Activated naive CD4-positive, alpha-beta T cell treated with anti-CD3 and anti-CD28 coated beads, Interleukin-2, amount 50 U/mL, for 72 hours (primary cell): ENCODE measurements at regions not wholly inside any gene's neighbourhood (a gene's known extent, or its start where the extent isn't known, plus 50 kb on each side); places are given as distances from the start of the nearest gene placed in this dataset.
"Not testable (repeated sequence)": the region's sequence is repeated elsewhere in the genome, so short reads cannot be mapped to it uniquely, and the experiment has no call there.

Experiments used
- ATAC-seq, 2 donors: fragments of 150-1000 bp; cut with Tn5 transposase; 2 replicates each; pipeline ENCODE4 v1.10.0; 2021; ENCODE audit warnings: mild to moderate bottlenecking in 2 of 2, moderate library complexity in 2 of 2
- DNase-seq, 2 donors: peaks; one replicate each; pipeline ENCODE4 v3.0.0; 2021 to 2022; ENCODE audit warnings: low spot score in 2 of 2
- H3K27ac Mint-ChIP-seq, 2 donors: one replicate each; pipeline ENCODE4 v1.8.0; 2022; ENCODE audit warnings: mild to moderate bottlenecking in 2 of 2, mixed read lengths in 2 of 2
- H3K36me3 Mint-ChIP-seq, 2 donors: one replicate each; pipeline ENCODE4 v1.8.0; 2022; ENCODE audit warnings: mixed read lengths in 2 of 2
- H3K9me3 Mint-ChIP-seq, 2 donors: one replicate each; pipeline ENCODE4 v1.8.0; 2022; ENCODE audit warnings: mixed read lengths in 2 of 2

DNA sequence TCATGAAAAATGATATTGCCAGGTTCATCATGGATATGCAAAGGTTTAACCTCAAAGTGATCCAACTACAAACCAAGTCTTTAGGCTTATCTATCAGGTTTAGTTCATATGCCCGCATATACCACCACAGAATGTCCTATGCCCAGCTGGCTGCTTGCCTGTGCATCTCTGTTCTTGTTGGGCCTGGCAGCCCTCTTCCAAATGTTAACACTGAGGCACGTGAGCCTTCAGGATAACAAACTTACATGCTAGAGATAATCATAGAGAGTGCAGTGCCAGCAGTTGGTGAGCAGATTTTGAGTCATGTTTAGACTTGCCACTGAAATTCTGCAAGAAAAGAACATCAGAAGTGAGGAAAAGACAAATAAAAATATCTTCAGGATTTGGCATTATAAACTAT lies 607.9 kb upstream of the TMPRSS15 start:
- Mint-ChIP-seq H3K27ac (no peak overlapping the region), H3K9me3 (peaks cover 5 to 17% of the 10 kb centered on the region in 2 donors), H3K36me3 (no peaks in the 10 kb centered on the region)
- ATAC-seq (no peak), DNase-seq (no peak)

DNA sequence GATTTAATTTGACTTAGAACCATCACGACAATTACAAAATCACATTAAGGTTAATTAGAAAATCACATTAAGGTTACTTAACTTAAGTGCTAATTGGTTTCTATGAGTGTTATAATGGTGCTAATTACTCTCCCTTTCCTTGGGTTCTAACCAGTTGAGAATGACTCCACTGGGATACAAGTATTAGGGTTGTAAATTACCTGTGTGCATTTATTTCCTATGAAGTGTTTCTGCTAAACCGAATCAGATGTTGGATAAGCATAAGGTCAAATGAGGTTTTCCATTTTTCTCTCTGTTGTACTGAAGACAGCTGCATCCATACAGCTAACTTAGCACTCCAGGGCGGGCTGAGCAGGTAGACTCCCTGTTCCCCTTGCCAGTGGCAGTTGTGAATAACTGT lies 610.3 kb upstream of the TMPRSS15 start:
- H3K36me3 Mint-ChIP-seq = no peaks in the 10 kb centered on the region
- H3K27ac Mint-ChIP-seq = no peak overlapping the region
- DNase-seq = no peak
- no peak for ATAC-seq
- H3K9me3 Mint-ChIP-seq = peaks cover 0 to 9% of the 10 kb centered on the region in 2 donors

DNA sequence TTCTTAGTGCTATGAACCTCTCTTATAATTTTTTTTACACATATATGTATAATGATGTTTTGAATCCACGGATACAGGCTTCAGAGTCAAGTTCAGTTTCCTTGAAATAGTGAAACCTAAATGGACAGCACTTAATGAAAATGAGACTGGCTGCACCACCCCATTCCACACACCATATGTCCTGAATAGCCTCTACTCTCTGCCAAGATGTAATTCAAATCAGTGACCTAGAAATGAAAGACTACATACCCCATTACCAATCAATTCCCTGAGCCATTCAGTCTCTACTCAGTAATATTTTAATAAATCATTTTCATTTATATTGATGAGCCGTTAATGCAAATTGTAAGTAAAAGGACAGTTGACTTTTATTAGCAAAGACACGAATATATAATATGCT lies 614.9 kb upstream of the TMPRSS15 start:
- no peak for DNase-seq

DNA sequence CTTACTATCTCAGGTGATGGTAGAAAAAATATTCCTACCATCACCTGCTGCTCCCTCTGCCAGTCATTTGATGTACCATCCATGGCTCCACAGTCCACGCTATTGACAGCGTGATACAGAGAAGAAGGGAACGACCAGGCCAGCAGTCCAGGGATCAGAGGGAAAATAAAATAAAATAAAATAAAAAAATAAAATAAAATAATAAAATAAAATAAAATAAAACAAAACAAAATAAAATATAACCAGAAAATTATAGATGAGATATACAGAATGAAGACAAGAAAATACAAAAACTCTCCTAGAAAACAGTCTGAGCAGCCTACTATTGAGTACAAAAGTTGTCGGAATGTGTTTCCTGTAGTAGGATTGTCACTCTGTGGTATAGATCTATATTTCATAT lies 619.4 kb upstream of the TMPRSS15 start:
- Mint-ChIP-seq H3K36me3 (no peaks in the 10 kb centered on the region), H3K9me3 (peaks cover 0 to 10% of the 10 kb centered on the region in 2 donors), H3K27ac (no peak overlapping the region)
- DNase-seq = no peak
- no peak for ATAC-seq

More for the DNA sequence above, 614.9 kb upstream of the TMPRSS15 start:
- Mint-ChIP-seq H3K27ac (no peak overlapping the region), H3K9me3 (peaks cover 0 to 7% of the 10 kb centered on the region in 2 donors), H3K36me3 (no peaks in the 10 kb centered on the region)
- no peak for ATAC-seq

DNA sequence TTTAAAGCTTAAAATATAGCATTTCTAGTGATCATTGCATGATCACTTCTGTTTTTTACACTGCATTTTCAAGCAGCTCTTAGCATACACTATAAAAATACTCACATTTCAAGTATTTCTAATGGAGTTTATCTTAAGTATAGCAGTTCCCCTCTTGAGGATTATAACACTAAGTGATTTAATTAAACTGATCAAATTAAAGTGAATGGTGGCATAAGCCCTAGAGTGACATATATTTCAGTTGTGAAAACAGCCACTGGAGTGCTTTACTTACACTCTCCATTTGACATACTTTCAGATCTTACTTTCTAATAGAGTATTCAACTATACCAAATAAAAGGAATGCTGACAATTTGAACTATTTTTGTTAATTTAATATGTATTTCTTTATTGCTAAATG lies 623.3 kb upstream of the TMPRSS15 start:
- Mint-ChIP-seq H3K9me3 (peaks cover 7 to 15% of the 10 kb centered on the region in 2 donors), H3K36me3 (no peaks in the 10 kb centered on the region), H3K27ac (no peak overlapping the region)
- ATAC-seq = no peak
- DNase-seq = no peak

DNA sequence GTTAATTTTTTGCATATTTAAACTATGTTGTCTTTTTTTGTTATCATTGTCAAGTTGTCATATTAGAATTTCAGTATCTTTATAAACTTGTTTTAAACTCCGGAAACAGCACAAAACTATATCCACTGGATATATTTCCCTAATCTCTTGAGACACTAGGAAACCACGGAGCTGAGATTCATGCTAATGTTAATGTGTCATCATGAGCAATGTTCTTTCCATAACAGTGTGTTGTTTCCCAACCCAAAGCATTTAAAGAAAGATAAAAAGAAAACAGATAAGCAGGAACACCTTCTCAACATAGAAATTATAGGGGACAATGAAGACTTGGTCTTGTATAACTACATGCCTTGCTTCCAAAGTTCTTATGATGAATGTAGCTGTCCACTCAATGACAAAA lies 626.2 kb upstream of the TMPRSS15 start:
- Mint-ChIP-seq H3K36me3 (no peaks in the 10 kb centered on the region), H3K9me3 (peaks cover 19 to 27% of the 10 kb centered on the region in 2 donors), H3K27ac (no peak overlapping the region)
- ATAC-seq (no peak), DNase-seq (no peak)

DNA sequence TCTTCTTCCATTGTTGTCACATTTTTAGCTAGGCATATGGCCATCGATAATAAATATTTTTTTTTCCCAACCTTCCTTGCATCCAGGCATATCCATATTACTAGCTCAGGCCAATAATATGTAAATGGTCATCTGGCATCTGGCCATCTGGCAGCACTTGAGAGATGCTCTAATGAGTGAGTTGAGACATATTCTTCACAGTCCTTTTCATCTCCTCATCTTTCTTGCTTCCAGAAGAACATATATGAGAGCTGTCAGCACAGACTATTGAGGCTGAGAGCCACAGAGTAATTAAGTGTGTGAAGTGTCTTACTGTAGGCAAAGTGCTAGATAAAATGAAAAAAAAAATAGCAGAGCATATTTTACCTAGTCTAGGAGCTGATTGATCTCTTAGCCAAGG lies 628.4 kb upstream of the TMPRSS15 start:
- no peak for ATAC-seq
- Mint-ChIP-seq H3K9me3 (peaks cover 21 to 25% of the 10 kb centered on the region in 2 donors), H3K27ac (no peak overlapping the region), H3K36me3 (no peaks in the 10 kb centered on the region)
- no peak for DNase-seq

DNA sequence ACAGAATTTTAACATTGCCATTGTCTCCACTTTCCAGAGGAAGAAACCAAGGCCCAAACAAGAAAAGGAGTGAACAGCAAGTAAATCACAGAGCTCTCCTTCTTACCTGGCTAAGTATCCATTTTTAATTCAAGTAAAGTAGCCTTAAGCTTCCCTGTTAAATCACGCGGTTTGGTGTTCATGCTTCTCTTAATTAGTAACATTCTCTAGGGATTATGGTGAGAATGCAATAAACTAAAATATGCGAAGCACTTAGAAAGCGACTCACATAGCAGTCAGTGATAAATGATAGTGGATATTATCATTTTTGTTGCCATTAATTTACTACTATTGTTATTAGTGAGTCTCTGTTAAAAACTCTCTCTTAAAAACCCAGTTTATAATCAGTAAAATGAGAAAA lies 630.5 kb upstream of the TMPRSS15 start:
- no peak for ATAC-seq
- H3K9me3 Mint-ChIP-seq = peaks cover 21 to 26% of the 10 kb centered on the region in 2 donors
- no peak overlapping the region for H3K27ac Mint-ChIP-seq
- no peak for DNase-seq
- no peaks in the 10 kb centered on the region for H3K36me3 Mint-ChIP-seq

DNA sequence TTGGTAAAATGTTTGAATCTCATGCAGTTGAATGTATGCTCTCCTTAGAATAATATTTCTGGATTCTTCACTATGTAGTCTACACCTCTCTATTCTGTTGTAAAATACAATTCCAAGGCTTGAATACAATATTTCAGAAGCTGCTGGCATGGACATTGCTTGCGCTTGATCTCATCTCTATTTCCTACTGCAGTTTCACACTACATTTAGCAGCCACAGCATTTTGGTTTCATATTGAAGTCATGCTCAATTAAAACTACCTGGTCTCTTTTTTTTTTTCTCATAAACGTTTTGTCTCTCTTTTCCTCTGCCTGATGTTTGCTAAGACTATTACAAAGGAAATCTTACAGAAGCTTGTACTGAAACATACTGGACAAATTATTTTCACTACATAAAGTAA lies 631.0 kb upstream of the TMPRSS15 start:
- Mint-ChIP-seq H3K27ac (no peak overlapping the region), H3K9me3 (peaks cover 16 to 23% of the 10 kb centered on the region in 2 donors), H3K36me3 (no peaks in the 10 kb centered on the region)
- DNase-seq = no peak
- ATAC-seq = no peak

DNA sequence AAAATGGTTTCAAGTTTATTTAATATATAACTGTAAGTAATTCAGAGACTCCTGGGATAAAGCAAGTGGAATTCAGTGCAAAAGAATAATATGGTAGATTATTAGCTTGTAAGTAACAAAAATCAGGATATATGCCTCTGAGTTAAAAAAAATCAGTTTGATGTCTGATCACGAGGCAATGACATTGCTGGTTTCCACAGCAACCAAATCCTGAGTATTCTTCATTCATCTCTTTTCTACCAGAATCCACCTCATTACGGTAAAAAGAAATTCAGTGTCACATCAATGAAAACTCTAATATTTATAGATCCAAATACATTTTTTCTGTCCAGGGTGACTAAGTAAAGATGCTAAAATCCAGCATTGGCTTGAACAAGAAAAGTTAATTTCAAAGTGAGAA lies 642.3 kb upstream of the TMPRSS15 start:
- no peak for ATAC-seq
- no peak overlapping the region for H3K27ac Mint-ChIP-seq
- peaks cover 15 to 28% of the 10 kb centered on the region in 2 donors for H3K9me3 Mint-ChIP-seq
- peaks cover 0 to 1% of the 10 kb centered on the region in 2 donors for H3K36me3 Mint-ChIP-seq
- DNase-seq = no peak

DNA sequence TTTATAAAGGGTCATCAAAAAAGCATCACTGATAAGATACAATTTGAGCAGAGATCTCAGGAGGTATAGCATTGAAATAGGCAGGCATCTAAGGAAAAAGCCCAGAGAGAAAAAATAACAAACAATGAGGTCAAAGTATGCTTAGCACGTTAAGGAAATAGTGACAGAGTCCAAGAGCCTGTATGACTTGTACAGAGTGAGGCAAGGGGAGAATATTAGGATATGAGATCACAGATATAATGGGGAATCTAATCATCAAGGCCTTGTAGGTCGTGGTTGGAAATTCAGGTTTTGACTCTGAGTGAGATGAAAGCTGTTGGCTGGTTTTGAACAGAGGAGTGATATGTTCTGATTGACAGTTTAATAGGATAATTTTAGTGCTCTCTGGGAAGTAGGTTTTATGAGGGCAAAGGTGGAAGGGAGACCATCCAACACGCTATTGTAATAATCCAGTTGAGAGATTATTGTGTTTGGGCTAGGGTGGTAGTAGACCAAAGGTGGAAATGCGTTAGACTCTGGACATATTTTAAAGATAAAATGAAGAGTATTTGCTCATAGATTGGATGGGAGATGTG lies 644.6 kb upstream of the TMPRSS15 start:
- Mint-ChIP-seq H3K27ac (no peak overlapping the region), H3K9me3 (peaks cover 17 to 37% of the 10 kb centered on the region in 2 donors), H3K36me3 (peaks cover 0 to 3% of the 10 kb centered on the region in 2 donors)
- no peak for DNase-seq
- no peak for ATAC-seq

DNA sequence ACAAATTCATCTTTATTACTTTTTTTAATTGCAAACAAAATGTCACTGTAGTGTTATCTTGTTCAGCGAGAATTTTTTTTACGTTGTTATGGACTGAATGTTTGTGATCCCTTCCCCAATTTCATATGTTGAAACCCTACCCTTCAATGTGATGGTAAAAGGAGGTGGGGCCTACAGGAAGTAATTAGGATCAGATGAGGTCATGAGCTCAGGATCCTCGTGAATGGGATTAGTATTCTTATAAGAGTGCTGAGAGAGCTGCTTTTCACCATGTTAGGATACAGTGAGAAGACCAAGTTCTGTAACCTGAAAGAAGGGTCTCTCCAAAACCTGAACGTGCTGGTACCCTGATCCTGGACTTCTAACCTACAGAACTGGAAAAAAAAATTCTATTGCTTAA lies 646.0 kb upstream of the TMPRSS15 start:
- DNase-seq (no peak), ATAC-seq (no peak)
- H3K27ac Mint-ChIP-seq = no peak overlapping the region
- H3K9me3 Mint-ChIP-seq = peaks cover 17 to 31% of the 10 kb centered on the region in 2 donors
- H3K36me3 Mint-ChIP-seq = peaks cover 0 to 4% of the 10 kb centered on the region in 2 donors

DNA sequence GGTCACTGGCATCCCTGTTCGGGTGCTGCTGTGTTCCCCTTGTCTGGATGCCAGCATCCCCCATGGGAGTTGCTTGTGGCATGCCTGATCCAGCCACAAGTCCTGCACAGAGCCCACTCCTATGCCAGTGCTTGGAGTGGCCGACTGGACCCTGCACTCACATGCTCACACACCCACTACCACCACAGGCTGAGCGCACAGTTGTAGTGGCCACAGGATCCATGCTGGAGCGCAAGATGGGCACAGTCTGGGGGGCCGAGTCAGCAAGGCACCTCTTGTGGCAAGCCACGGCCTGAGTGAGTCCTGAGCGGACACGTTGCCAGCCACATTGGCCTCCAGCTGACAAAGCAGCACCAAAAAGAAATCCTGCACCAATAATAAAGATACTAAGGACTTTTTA lies 661.6 kb upstream of the TMPRSS15 start:
- H3K27ac Mint-ChIP-seq = no peak overlapping the region
- DNase-seq (no peak), ATAC-seq (no peak)
- no peaks in the 10 kb centered on the region for H3K36me3 Mint-ChIP-seq
- peaks cover 0 to 4% of the 10 kb centered on the region in 2 donors for H3K9me3 Mint-ChIP-seq

DNA sequence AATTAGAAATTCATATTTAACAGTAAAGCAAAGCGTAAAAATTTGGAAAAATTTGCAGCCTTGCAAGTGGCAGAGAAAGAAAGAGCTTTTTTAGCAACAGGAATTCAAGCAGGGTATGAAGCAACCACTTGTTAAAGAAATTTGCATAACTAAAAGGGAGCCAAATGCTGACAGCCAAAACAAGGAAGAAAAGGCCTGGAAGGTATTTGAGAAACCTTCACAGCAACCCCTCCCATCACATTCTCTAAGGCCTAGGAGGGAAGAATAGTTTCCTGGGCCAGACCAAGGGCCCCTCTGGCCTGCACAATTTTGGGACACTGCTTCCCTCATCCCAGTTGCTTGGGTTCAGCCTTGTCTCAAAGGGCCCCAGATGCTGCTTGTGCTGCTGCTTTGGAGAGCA lies 672.4 kb upstream of the TMPRSS15 start:
- ATAC-seq (no peak), DNase-seq (no peak)
- Mint-ChIP-seq H3K36me3 (peaks cover 0 to 16% of the 10 kb centered on the region in 2 donors), H3K9me3 (peaks cover 19 to 32% of the 10 kb centered on the region in 2 donors), H3K27ac (no peak overlapping the region)

DNA sequence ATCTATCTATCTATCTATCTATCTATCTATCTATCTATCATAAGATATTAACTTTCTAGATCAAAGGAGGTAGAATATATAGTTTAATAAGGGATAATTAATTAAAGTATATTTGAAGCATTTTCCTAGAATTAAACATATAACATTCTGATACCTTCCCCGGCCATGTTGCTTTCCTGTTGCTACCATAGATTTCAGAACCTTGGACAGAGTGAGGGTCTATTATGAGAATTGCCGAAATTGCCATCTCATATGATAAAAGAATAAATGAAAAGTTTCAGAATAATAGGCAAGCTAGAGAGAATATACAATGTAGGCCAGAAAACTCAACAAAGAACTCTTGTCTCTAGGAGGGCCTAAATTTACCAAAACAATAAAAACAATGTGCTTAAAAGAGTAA lies 706.1 kb upstream of the TMPRSS15 start:
- ATAC-seq (no peak), DNase-seq (no peak)
- no peaks in the 10 kb centered on the region for H3K36me3 Mint-ChIP-seq
- H3K9me3 Mint-ChIP-seq = peaks cover 6 to 9% of the 10 kb centered on the region in 2 donors
- H3K27ac Mint-ChIP-seq = no peak overlapping the region

DNA sequence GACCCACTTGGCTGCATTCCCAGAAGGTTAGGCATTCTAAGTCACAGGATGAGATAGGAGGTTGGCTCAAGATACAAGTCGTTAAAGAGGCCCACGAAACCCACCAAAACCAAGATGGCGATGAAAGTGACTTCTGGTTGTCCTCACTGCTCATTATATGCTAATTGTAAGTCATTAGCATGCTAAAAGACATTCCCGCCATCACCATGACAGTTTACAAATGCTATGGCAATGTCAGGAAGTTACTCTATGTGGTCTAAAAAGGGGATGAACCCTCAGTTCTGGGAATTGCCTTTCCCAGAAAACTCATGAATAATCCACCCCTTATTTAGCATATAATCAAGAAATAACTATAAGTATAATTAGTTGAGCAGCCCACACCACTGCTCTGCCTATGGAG lies 715.7 kb upstream of the TMPRSS15 start:
- not testable (repeated sequence) for DNase-seq, H3K36me3 Mint-ChIP-seq, ATAC-seq, H3K27ac Mint-ChIP-seq
- H3K9me3 Mint-ChIP-seq = peaks cover 14 to 17% of the 10 kb centered on the region in 2 donors

DNA sequence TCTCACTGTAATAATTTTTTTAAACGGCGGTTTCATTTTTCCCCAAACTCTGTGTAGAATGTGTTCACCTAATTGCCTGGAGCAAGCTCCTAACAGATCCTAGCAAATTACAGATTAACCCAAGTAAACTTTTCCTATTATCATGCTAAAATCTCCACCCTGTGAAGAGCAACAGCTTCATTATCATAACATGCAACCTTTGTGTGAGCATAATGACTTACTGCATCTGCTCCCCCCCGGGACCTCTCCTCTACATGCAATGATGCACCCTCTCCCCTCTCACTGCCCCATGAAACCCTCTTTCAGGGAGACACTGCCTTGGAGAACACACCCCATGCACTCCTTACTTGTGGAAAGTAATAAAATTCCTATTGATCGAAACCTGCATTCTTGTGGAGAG lies 717.0 kb upstream of the TMPRSS15 start:
- DNase-seq (no peak), ATAC-seq (no peak)
- Mint-ChIP-seq H3K27ac (no peak overlapping the region), H3K36me3 (no peaks in the 10 kb centered on the region), H3K9me3 (peaks cover 13 to 17% of the 10 kb centered on the region in 2 donors)

DNA sequence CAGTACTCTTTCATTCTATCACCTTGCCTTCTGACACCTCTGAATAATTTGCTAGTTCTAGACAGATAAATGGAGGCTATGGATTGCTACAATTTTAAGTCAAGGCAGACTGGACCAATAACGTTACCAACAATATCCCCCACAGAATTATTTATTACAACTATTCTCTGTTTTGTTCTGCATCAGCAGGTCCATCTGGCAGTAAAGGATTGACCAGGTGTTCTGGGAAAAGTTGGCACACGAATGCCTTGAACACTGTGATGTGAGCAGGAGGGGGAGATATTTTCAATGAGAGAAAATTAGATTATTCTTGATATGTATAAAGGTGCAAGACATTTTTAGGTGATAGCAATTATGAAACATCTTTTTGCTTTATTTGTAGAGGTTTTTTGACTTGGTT lies 718.8 kb upstream of the TMPRSS15 start:
- Mint-ChIP-seq H3K9me3 (peaks cover 18 to 21% of the 10 kb centered on the region in 2 donors), H3K27ac (no peak overlapping the region), H3K36me3 (no peaks in the 10 kb centered on the region)
- no peak for ATAC-seq
- no peak for DNase-seq

DNA sequence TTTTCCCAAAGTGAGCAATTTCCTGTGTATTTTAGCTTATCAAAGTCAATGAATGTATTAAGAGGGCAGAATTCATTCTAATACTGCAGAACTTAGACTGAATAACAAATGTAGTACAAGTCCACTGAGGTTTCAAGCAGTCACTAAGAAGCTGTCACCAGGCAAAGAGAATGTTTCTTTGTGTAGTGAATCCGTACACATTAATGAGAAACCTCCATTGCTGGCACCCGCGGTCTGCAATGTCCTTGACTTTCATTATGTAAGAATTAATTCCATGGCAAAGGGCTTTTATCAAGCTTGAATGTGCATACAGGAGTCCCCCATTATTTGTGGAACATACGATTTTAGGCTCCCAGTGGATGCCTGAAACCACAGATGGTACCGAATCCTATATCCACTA lies 719.5 kb upstream of the TMPRSS15 start:
- H3K9me3 Mint-ChIP-seq = peaks cover 16 to 21% of the 10 kb centered on the region in 2 donors
- ATAC-seq = no peak

More for the DNA sequence above, 719.5 kb upstream of the TMPRSS15 start:
- H3K36me3 Mint-ChIP-seq = no peaks in the 10 kb centered on the region
- DNase-seq = no peak
- H3K27ac Mint-ChIP-seq = no peak overlapping the region
